ENCODE measurements at regions not wholly inside any gene's neighbourhood (a gene's known extent, or its start where the extent isn't known, plus 50 kb on each side); places are given as distances from the start of the nearest gene placed in this dataset.

DNA sequence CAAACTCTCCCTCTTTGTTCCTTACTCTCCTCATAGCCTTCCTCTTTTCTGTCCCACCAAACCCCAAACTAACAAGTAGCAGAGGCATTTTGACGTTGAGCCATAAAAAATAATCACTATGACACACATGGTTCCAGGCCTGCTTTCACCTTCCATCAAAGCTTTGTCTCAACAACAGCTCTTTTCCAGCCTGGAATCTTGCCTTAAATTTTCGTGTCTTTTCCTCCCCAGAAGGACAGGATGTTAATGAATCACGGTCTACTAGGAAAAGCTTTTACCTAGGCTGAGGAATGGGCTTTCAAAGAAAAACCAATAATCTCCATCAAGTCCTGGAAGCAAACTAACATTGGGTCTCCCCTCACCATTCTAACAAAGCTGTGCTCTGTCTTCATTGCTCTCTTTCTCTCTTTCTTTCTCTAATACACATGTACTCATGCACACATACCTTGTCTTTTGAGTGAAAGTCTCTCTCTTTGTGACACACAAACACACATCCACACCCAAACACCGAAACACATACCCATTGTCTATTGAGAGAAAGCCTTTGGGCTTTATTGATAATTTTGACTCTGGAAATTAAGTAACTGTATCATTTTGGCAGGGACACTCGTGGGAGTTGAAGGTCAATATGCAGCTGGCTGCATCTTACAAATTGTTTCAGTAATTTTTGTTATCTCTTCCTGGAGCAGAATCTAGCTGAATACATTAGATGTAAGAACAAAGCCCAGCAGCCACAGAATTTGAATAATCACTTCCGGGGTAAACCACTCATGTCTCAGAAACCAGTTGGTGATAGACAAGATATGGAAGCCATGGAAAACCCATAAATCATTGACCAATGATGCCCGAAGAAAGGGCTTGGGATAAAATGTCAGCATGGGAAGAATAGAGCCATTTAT lies 107.4 kb upstream of the SLC4A7 start:
- TF ChIP-seq, protein P1, sequence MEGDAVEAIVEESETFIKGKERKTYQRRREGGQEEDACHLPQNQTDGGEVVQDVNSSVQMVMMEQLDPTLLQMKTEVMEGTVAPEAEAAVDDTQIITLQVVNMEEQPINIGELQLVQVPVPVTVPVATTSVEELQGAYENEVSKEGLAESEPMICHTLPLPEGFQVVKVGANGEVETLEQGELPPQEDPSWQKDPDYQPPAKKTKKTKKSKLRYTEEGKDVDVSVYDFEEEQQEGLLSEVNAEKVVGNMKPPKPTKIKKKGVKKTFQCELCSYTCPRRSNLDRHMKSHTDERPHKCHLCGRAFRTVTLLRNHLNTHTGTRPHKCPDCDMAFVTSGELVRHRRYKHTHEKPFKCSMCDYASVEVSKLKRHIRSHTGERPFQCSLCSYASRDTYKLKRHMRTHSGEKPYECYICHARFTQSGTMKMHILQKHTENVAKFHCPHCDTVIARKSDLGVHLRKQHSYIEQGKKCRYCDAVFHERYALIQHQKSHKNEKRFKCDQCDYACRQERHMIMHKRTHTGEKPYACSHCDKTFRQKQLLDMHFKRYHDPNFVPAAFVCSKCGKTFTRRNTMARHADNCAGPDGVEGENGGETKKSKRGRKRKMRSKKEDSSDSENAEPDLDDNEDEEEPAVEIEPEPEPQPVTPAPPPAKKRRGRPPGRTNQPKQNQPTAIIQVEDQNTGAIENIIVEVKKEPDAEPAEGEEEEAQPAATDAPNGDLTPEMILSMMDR (IDR thresholded peaks at IDR 0.05) = no peak
- TF ChIP-seq POLR2A (IDR thresholded peaks at IDR 0.05) = no peak
- TF ChIP-seq EP300 (IDR thresholded peaks at IDR 0.05) = no peak

All from ovary (tissue), 3 donors.